ENCODE measurements at regions not wholly inside any gene's neighbourhood (a gene's known extent, or its start where the extent isn't known, plus 50 kb on each side); places are given as distances from the start of the nearest gene placed in this dataset.

GRCh38 chr10:3866332-3866731, 81.3 kb upstream of the KLF6 start:
- H3K27ac Mint-ChIP-seq (ENCODE audit: low read depth, unreplicated experiment), result no peak overlapping the region
- no peak for TF ChIP-seq CTCF (IDR thresholded peaks at IDR 0.05; ENCODE audit: unreplicated experiment)
- BruUV-seq (replicated peaks), result no TSS peak
- no peak for DNase-seq (ENCODE audit: unreplicated experiment)
- H3K27me3 Mint-ChIP-seq (ENCODE audit: insufficient read depth, unreplicated experiment), result no peaks in the 10 kb centered on the region
- H3K4me3 Mint-ChIP-seq (ENCODE audit: unreplicated experiment), result no peak overlapping the region
- CTCF ChIA-PET, result interaction anchor here (1.1 to 1.3 kb wide), 2 partner anchors 11 to 20 kb away, joined by 3 read pairs; no protein-coding TSS in a partner anchor
- H3K4me1 Mint-ChIP-seq (ENCODE audit: insufficient read depth, unreplicated experiment), result peaks cover 12% of the 10 kb centered on the region
- H3K9me3 Mint-ChIP-seq (ENCODE audit: unreplicated experiment), result no peaks in the 10 kb centered on the region
- H3K36me3 Mint-ChIP-seq (ENCODE audit: insufficient read depth, unreplicated experiment), result peaks cover 6% of the 10 kb centered on the region
- intact Hi-C loops (cut with micrococcal nuclease), result no loop called here
- POLR2A ChIA-PET, result interaction anchor here (0.7 to 2.1 kb wide), 7 partner anchors 11 to 90 kb away, joined by 3 to 13 read pairs (median 5); partner anchors contain the start of gene KLF6

GRCh38 chr10:3865565-3865964, 80.6 kb upstream of the KLF6 start:
- Mint-ChIP-seq H3K27me3 (ENCODE audit: insufficient read depth, unreplicated experiment) (no peaks in the 10 kb centered on the region), H3K4me1 (ENCODE audit: insufficient read depth, unreplicated experiment) (peaks cover 12% of the 10 kb centered on the region), H3K9me3 (ENCODE audit: unreplicated experiment) (no peaks in the 10 kb centered on the region), H3K27ac (ENCODE audit: low read depth, unreplicated experiment) (no peak overlapping the region), H3K36me3 (ENCODE audit: insufficient read depth, unreplicated experiment) (peaks cover 6% of the 10 kb centered on the region), H3K4me3 (ENCODE audit: unreplicated experiment) (no peak overlapping the region)
- no TSS peak for BruUV-seq (replicated peaks)
- POLR2A ChIA-PET, result interaction anchor here (0.7 to 2.1 kb wide), 7 partner anchors 12 to 90 kb away, joined by 3 to 13 read pairs (median 5); partner anchors contain the start of gene KLF6
- CTCF ChIA-PET, result interaction anchor here (1.1 to 1.3 kb wide), 2 partner anchors 11 to 21 kb away, joined by 3 read pairs; no protein-coding TSS in a partner anchor
- intact Hi-C loops (cut with micrococcal nuclease), result no loop called here
- no peak for TF ChIP-seq CTCF (IDR thresholded peaks at IDR 0.05; ENCODE audit: unreplicated experiment)
- no peak for DNase-seq (ENCODE audit: unreplicated experiment)

GRCh38 chr10:3861795-3862194, 76.8 kb upstream of the KLF6 start:
- no peaks in the 10 kb centered on the region for H3K9me3 Mint-ChIP-seq (ENCODE audit: unreplicated experiment)
- no peaks in the 10 kb centered on the region for H3K4me1 Mint-ChIP-seq (ENCODE audit: insufficient read depth, unreplicated experiment)
- no peak overlapping the region for H3K4me3 Mint-ChIP-seq (ENCODE audit: unreplicated experiment)
- H3K27me3 Mint-ChIP-seq (ENCODE audit: insufficient read depth, unreplicated experiment), result no peaks in the 10 kb centered on the region
- no TSS peak for BruUV-seq (replicated peaks)
- intact Hi-C loops (cut with micrococcal nuclease), result no loop called here
- peaks cover 4% of the 10 kb centered on the region for H3K36me3 Mint-ChIP-seq (ENCODE audit: insufficient read depth, unreplicated experiment)
- H3K27ac Mint-ChIP-seq (ENCODE audit: low read depth, unreplicated experiment), result no peak overlapping the region
- TF ChIP-seq CTCF (IDR thresholded peaks at IDR 0.05; ENCODE audit: unreplicated experiment), result no peak
- POLR2A ChIA-PET, result interaction anchor here (1.6 kb wide), 1 partner anchor 12 kb away, joined by 4 read pairs; no protein-coding TSS in a partner anchor
- CTCF ChIA-PET, result no interaction called here
- DNase-seq (ENCODE audit: unreplicated experiment), result no peak

GRCh38 chr10:3858051-3858845, 73.2 kb upstream of the KLF6 start:
- ChIA-PET POLR2A (interaction anchor here (0.6 to 1.0 kb wide), 2 partner anchors 73 to 92 kb away, joined by 3 to 6 read pairs; partner anchors contain the start of gene KLF6), CTCF (interaction anchor here (1.3 kb wide), 1 partner anchor 14 kb away, joined by 3 read pairs; no protein-coding TSS in a partner anchor)
- no peaks in the 10 kb centered on the region for H3K4me1 Mint-ChIP-seq (ENCODE audit: insufficient read depth, unreplicated experiment)
- no peaks in the 10 kb centered on the region for H3K9me3 Mint-ChIP-seq (ENCODE audit: unreplicated experiment)
- TF ChIP-seq CTCF (IDR thresholded peaks at IDR 0.05; ENCODE audit: unreplicated experiment), result no peak
- no peak overlapping the region for H3K4me3 Mint-ChIP-seq (ENCODE audit: unreplicated experiment)
- H3K36me3 Mint-ChIP-seq (ENCODE audit: insufficient read depth, unreplicated experiment), result no peaks in the 10 kb centered on the region
- H3K27me3 Mint-ChIP-seq (ENCODE audit: insufficient read depth, unreplicated experiment), result no peaks in the 10 kb centered on the region
- no TSS peak for BruUV-seq (replicated peaks)
- intact Hi-C loops (cut with micrococcal nuclease), result no loop called here
- no peak overlapping the region for H3K27ac Mint-ChIP-seq (ENCODE audit: low read depth, unreplicated experiment)
- no peak for DNase-seq (ENCODE audit: unreplicated experiment)
